ENCODE measurements at regions not wholly inside any gene's neighbourhood (a gene's known extent, or its start where the extent isn't known, plus 50 kb on each side); places are given as distances from the start of the nearest gene placed in this dataset.

DNA sequence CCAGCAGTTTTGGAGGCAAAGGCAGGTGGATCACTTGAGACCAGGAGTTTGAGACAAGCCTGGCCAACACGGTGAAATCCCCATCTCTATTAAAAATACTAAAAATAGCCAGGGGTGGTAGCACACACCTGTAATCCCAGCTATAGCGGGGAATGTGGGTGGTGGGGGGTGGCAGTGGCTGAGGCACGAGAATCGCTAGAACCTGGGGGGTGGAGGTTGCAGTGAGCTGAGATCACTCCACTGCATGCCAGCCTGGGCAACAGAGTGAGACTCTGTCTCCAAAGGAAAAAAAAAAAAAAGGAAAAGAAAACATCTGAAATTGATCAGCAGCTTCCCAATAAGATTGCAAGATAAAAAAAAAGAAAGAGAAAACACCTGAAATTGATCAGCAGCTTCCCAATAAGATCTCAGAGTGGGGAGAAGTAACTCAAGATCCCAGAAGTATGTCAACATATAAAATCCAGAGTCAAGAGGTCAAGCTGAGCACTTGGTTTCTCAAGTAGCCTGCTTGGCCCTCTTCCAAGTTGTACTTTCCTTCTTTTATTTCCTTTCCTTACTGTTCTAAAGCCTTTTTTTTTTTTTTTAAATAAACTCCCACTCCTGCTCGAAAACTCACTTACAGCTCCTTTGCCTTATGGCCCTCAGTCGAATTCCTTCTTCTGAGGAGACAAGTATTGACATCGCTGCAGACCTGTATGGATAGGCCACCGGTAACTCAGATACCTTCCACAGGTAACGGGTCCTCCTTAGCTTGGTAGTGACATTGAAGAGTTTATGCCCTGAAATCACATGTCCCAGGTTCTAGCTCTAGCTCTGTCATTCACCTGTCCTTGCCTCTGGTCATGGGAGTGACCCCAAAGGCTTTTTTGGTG, 368.5 kb upstream of the SYNCRIP start:
- Histone ChIP-seq H3K4me1 (ENCODE audit: insufficient read depth, low read length) (no peaks in the 10 kb centered on the region), H3K4me3 (ENCODE audit: low read length) (no peak overlapping the region), H3K27me3 (ENCODE audit: insufficient read depth, low read length, poor library complexity, severe bottlenecking) (no peaks in the 10 kb centered on the region), H3K27ac (ENCODE audit: low read depth, low read length) (no peak overlapping the region), H3K9me3 (ENCODE audit: low read length) (no peaks in the 10 kb centered on the region), H3K36me3 (ENCODE audit: insufficient read depth, low read length) (no peaks in the 10 kb centered on the region)
- ChIA-PET POLR2A (no interaction called here), CTCF (no interaction called here)
- Mint-ChIP-seq H3K27me3 (no peaks in the 10 kb centered on the region), H3K27ac (no peak overlapping the region), H3K9me3 (peaks cover 0 to 3% (median 2%) of the 10 kb centered on the region in 5 donors), H3K36me3 (no peaks in the 10 kb centered on the region), H3K4me1 (no peaks in the 10 kb centered on the region), H3K4me3 (no peak overlapping the region)
- no peak for DNase-seq

- Mint-ChIP-seq H3K4me3 (no peak overlapping the region), H3K27ac (no peak overlapping the region), H3K27me3 (no peaks in the 10 kb centered on the region), H3K4me1 (no peaks in the 10 kb centered on the region), H3K36me3 (no peaks in the 10 kb centered on the region), H3K9me3 (peaks cover 0 to 5% (median 1%) of the 10 kb centered on the region in 5 donors)
- Histone ChIP-seq H3K9me3 (ENCODE audit: low read length) (no peaks in the 10 kb centered on the region), H3K36me3 (ENCODE audit: insufficient read depth, low read length) (no peaks in the 10 kb centered on the region), H3K4me1 (ENCODE audit: insufficient read depth, low read length) (no peaks in the 10 kb centered on the region), H3K4me3 (ENCODE audit: low read length) (no peak overlapping the region), H3K27ac (ENCODE audit: low read depth, low read length) (no peak overlapping the region), H3K27me3 (ENCODE audit: insufficient read depth, low read length, poor library complexity, severe bottlenecking) (no peaks in the 10 kb centered on the region)
- ChIA-PET POLR2A (no interaction called here), CTCF (no interaction called here)
- no peak for DNase-seq
These were observed 354.5 kb upstream of the SYNCRIP start for GRCh38 chr6:85997206-85997605.

GRCh38 chr6:85996034-85996375, 353.3 kb upstream of the SYNCRIP start:
- no peaks in the 10 kb centered on the region for H3K4me1 Mint-ChIP-seq
- H3K27ac ChIP-seq (ENCODE audit: low read depth, low read length), result no peak overlapping the region
- H3K27me3 Mint-ChIP-seq, result no peaks in the 10 kb centered on the region

GRCh38 chr6:85995339-85996033, 352.8 kb upstream of the SYNCRIP start:
- CTCF ChIA-PET, result no interaction called here
- no peaks in the 10 kb centered on the region for H3K36me3 Mint-ChIP-seq
- no peaks in the 10 kb centered on the region for H3K4me1 Mint-ChIP-seq
- Histone ChIP-seq H3K27me3 (ENCODE audit: insufficient read depth, low read length, poor library complexity, severe bottlenecking) (no peaks in the 10 kb centered on the region), H3K9me3 (ENCODE audit: low read length) (no peaks in the 10 kb centered on the region), H3K27ac (ENCODE audit: low read depth, low read length) (no peak overlapping the region), H3K4me1 (ENCODE audit: insufficient read depth, low read length) (no peaks in the 10 kb centered on the region), H3K36me3 (ENCODE audit: insufficient read depth, low read length) (no peaks in the 10 kb centered on the region), H3K4me3 (ENCODE audit: low read length) (no peak overlapping the region)
- no peaks in the 10 kb centered on the region for H3K27me3 Mint-ChIP-seq
- peaks cover 0 to 5% (median 2%) of the 10 kb centered on the region in 5 donors for H3K9me3 Mint-ChIP-seq
- POLR2A ChIA-PET, result no interaction called here
- no peak overlapping the region for H3K27ac Mint-ChIP-seq
- no peak overlapping the region for H3K4me3 Mint-ChIP-seq
- no peak for DNase-seq

More at GRCh38 chr6:85996034-85996375, 353.3 kb upstream of the SYNCRIP start:
- Histone ChIP-seq H3K36me3 (ENCODE audit: insufficient read depth, low read length) (no peaks in the 10 kb centered on the region), H3K27me3 (ENCODE audit: insufficient read depth, low read length, poor library complexity, severe bottlenecking) (no peaks in the 10 kb centered on the region), H3K9me3 (ENCODE audit: low read length) (no peaks in the 10 kb centered on the region), H3K4me3 (ENCODE audit: low read length) (no peak overlapping the region), H3K4me1 (ENCODE audit: insufficient read depth, low read length) (no peaks in the 10 kb centered on the region)
- Mint-ChIP-seq H3K4me3 (no peak overlapping the region), H3K9me3 (peaks cover 0 to 5% (median 1%) of the 10 kb centered on the region in 5 donors), H3K36me3 (no peaks in the 10 kb centered on the region), H3K27ac (no peak overlapping the region)
- ChIA-PET POLR2A (no interaction called here), CTCF (no interaction called here)
- DNase-seq, result no peak

GRCh38 chr6:85986681-85987080, 344.0 kb upstream of the SYNCRIP start:
- H3K4me1 ChIP-seq (ENCODE audit: insufficient read depth, low read length), result no peaks in the 10 kb centered on the region
- H3K4me1 Mint-ChIP-seq, result no peaks in the 10 kb centered on the region
- H3K36me3 ChIP-seq (ENCODE audit: insufficient read depth, low read length), result no peaks in the 10 kb centered on the region
- H3K27me3 ChIP-seq (ENCODE audit: insufficient read depth, low read length, poor library complexity, severe bottlenecking), result no peaks in the 10 kb centered on the region
- no peaks in the 10 kb centered on the region for H3K36me3 Mint-ChIP-seq
- DNase-seq, result no peak
- H3K27me3 Mint-ChIP-seq, result no peaks in the 10 kb centered on the region
- H3K27ac ChIP-seq (ENCODE audit: low read depth, low read length), result no peak overlapping the region
- H3K4me3 Mint-ChIP-seq, result no peak overlapping the region
- peaks cover 5% of the 10 kb centered on the region for H3K9me3 ChIP-seq (ENCODE audit: low read length)
- ChIA-PET CTCF (no interaction called here), POLR2A (no interaction called here)
- H3K9me3 Mint-ChIP-seq, result peaks cover 22 to 23% (median 22%) of the 10 kb centered on the region in 5 donors
- no peak overlapping the region for H3K27ac Mint-ChIP-seq
- H3K4me3 ChIP-seq (ENCODE audit: low read length), result no peak overlapping the region

DNA sequence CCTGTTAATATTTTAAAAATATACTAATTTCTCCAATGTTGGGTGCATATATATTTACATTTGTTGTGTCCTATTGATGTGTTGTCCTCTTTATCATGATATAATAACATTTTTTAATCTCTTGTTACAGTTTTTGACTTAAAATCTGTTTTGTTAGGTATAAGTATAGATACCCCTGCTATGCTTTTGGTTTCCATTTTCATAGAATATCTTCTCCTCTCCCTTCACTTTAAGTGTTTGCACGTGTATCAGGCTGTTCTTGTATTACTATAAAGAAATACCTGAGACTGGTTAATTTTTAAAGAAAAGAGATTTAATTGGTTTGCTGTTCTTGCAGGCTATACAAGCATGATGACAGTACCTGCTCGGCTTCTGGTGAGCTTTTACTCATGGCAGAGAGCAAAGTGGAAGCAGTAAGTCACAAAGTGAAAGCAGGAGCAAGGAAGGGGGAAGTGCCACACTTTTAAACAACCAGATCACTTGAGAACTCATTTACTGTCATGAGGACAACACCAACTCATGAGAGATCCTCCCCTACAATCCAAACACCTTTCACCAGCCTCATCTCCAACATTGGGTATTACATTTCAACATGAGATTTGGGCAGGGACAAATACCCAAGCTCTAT, 340.5 kb upstream of the SYNCRIP start:
- Histone ChIP-seq H3K4me1 (ENCODE audit: insufficient read depth, low read length) (no peaks in the 10 kb centered on the region), H3K27me3 (ENCODE audit: insufficient read depth, low read length, poor library complexity, severe bottlenecking) (no peaks in the 10 kb centered on the region), H3K4me3 (ENCODE audit: low read length) (no peak overlapping the region), H3K36me3 (ENCODE audit: insufficient read depth, low read length) (no peaks in the 10 kb centered on the region), H3K9me3 (ENCODE audit: low read length) (peaks cover 5% of the 10 kb centered on the region), H3K27ac (ENCODE audit: low read depth, low read length) (no peak overlapping the region)
- DNase-seq, result no peak
- ChIA-PET CTCF (no interaction called here), POLR2A (no interaction called here)
- H3K27ac Mint-ChIP-seq, result no peak overlapping the region
- H3K4me3 Mint-ChIP-seq, result no peak overlapping the region
- H3K4me1 Mint-ChIP-seq, result no peaks in the 10 kb centered on the region
- peaks cover 13 to 18% (median 16%) of the 10 kb centered on the region in 5 donors for H3K9me3 Mint-ChIP-seq
- H3K36me3 Mint-ChIP-seq, result no peaks in the 10 kb centered on the region
- H3K27me3 Mint-ChIP-seq, result no peaks in the 10 kb centered on the region

- Mint-ChIP-seq H3K36me3 (no peaks in the 10 kb centered on the region), H3K9me3 (peaks cover 0 to 3% (median 0%) of the 10 kb centered on the region in 5 donors), H3K4me1 (no peaks in the 10 kb centered on the region), H3K27me3 (no peaks in the 10 kb centered on the region), H3K4me3 (no peak overlapping the region), H3K27ac (no peak overlapping the region)
- Histone ChIP-seq H3K27me3 (ENCODE audit: insufficient read depth, low read length, poor library complexity, severe bottlenecking) (no peaks in the 10 kb centered on the region), H3K9me3 (ENCODE audit: low read length) (no peaks in the 10 kb centered on the region), H3K4me3 (ENCODE audit: low read length) (no peak overlapping the region), H3K36me3 (ENCODE audit: insufficient read depth, low read length) (no peaks in the 10 kb centered on the region), H3K4me1 (ENCODE audit: insufficient read depth, low read length) (no peaks in the 10 kb centered on the region), H3K27ac (ENCODE audit: low read depth, low read length) (no peak overlapping the region)
- no peak for DNase-seq
- POLR2A ChIA-PET, result no interaction called here
- CTCF ChIA-PET, result no interaction called here
These were observed 335.0 kb upstream of the SYNCRIP start for GRCh38 chr6:85977661-85978060.

DNA sequence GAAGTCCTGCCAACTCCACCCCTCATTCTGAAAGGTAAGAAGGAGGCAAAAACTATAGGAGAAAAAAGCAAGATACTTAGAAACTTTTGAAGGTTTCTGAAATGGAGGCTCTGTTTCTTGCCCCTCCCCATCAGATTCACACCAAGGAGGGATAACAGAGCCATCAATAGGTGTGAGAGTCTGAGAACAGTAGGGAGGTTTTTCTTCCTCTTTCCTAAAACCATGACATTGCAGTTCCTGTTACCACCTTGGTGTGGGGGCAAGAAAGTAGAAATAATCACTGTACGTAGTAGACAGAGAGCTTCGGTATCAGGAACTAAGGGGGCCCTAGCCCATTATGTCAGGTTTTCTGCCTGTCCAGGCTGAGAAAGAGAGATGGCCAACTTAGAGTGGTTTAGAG, 333.3 kb upstream of the SYNCRIP start:
- POLR2A ChIA-PET, result no interaction called here
- no peaks in the 10 kb centered on the region for H3K36me3 ChIP-seq (ENCODE audit: insufficient read depth, low read length)
- Mint-ChIP-seq H3K4me3 (no peak overlapping the region), H3K36me3 (no peaks in the 10 kb centered on the region), H3K27me3 (no peaks in the 10 kb centered on the region), H3K27ac (peak overlapping the region in 1 of 8 donors; percentile 23), H3K4me1 (no peaks in the 10 kb centered on the region), H3K9me3 (peaks cover 0 to 3% (median 0%) of the 10 kb centered on the region in 5 donors)
- H3K9me3 ChIP-seq (ENCODE audit: low read length), result no peaks in the 10 kb centered on the region
- H3K27ac ChIP-seq (ENCODE audit: low read depth, low read length), result no peak overlapping the region
- H3K4me1 ChIP-seq (ENCODE audit: insufficient read depth, low read length), result no peaks in the 10 kb centered on the region
- DNase-seq, result no peak
- CTCF ChIA-PET, result no interaction called here
- no peak overlapping the region for H3K4me3 ChIP-seq (ENCODE audit: low read length)
- H3K27me3 ChIP-seq (ENCODE audit: insufficient read depth, low read length, poor library complexity, severe bottlenecking), result no peaks in the 10 kb centered on the region
